ENCODE measurements at regions not wholly inside any gene's neighbourhood (a gene's known extent, or its start where the extent isn't known, plus 50 kb on each side); places are given as distances from the start of the nearest gene placed in this dataset.

GRCh38 chr16:62814891-62815290, 778.7 kb upstream of the CDH8 start:
- no peak for TF ChIP-seq CTCF (IDR thresholded peaks at IDR 0.05; ENCODE audit: poor library complexity)
- no peak for TF ChIP-seq EZH2phosphoT487 (IDR thresholded peaks at IDR 0.05; ENCODE audit: low read depth, severe bottlenecking, unreplicated experiment)
- no peak for TF ChIP-seq EZH2 (IDR thresholded peaks at IDR 0.05; ENCODE audit: borderline replicate concordance)
